GM10266 (cell line): ENCODE measurements at regions not wholly inside any gene's neighbourhood (a gene's known extent, or its start where the extent isn't known, plus 50 kb on each side); places are given as distances from the start of the nearest gene placed in this dataset.
"Not testable (repeated sequence)": the region's sequence is repeated elsewhere in the genome, so short reads cannot be mapped to it uniquely, and the experiment has no call there.

Experiments
- DNase-seq: peaks from one replicate; pipeline ENCODE4 v3.0.0; 2012; ENCODE audit errors: extremely low spot score
- CTCF ChIP-seq: IDR thresholded peaks from 2 replicates; pipeline ENCODE4 v1.5.1; 2012; ENCODE audit warnings: mild to moderate bottlenecking, low read depth; ENCODE audit not compliant: control insufficient read depth, insufficient read depth; ENCODE audit errors: missing control alignments

GRCh38 chr14:85074955-85075354 lies 455.0 kb upstream of the FLRT2 start:
- TF ChIP-seq CTCF = no peak
- DNase-seq = no peak

- no peak for DNase-seq
- no peak for TF ChIP-seq CTCF
Measured at GRCh38 chr14:85075694-85076476, 454.1 kb upstream of the FLRT2 start.

GRCh38 chr14:85077716-85078115 lies 452.2 kb upstream of the FLRT2 start:
- DNase-seq = not testable (repeated sequence)

- no peak for DNase-seq
Measured at GRCh38 chr14:85079842-85080730, 449.9 kb upstream of the FLRT2 start.

GRCh38 chr14:85084344-85084743 lies 445.6 kb upstream of the FLRT2 start:
- no peak for TF ChIP-seq CTCF

More at GRCh38 chr14:85079842-85080730, 449.9 kb upstream of the FLRT2 start:
- no peak for TF ChIP-seq CTCF

GRCh38 chr14:85085981-85086380 lies 444.0 kb upstream of the FLRT2 start:
- no peak for DNase-seq
- TF ChIP-seq CTCF = no peak

More at GRCh38 chr14:85084344-85084743, 445.6 kb upstream of the FLRT2 start:
- no peak for DNase-seq

GRCh38 chr14:85087201-85087600 lies 442.7 kb upstream of the FLRT2 start:
- no peak for TF ChIP-seq CTCF
- no peak for DNase-seq
